ENCODE measurements at regions not wholly inside any gene's neighbourhood (a gene's known extent, or its start where the extent isn't known, plus 50 kb on each side); places are given as distances from the start of the nearest gene placed in this dataset.

- no peak overlapping the region for H3K4me3 ChIP-seq
- DNase-seq: no peak
- in situ Hi-C loops (cut with MboI; ENCODE audit: low pct_ligation_motif_present in 1 of 4, low pct_unique_long_range_greater_than_20kb in 1 of 4, low sequenced_read_pairs in 3 of 4) (no loop called here), intact Hi-C loops (cut with DNase I; ENCODE audit: low total_unique reads) (no loop called here)
- H3K27ac ChIP-seq: no peak overlapping the region
- TF ChIP-seq CTCF (IDR thresholded peaks at IDR 0.05) (no peak), EP300 (IDR thresholded peaks at IDR 0.05; ENCODE audit: low read depth) (no peak)
- H3K36me3 ChIP-seq: no peaks in the 10 kb centered on the region
- H3K9me3 ChIP-seq: no peaks in the 10 kb centered on the region
- no peaks in the 10 kb centered on the region for H3K27me3 ChIP-seq
- H3K4me1 ChIP-seq: no peaks in the 10 kb centered on the region
- 86 to 89% methylated on average over 1 of the region's 1 CpG for WGBS, 2 donors (ENCODE audit: low coverage in 1 of 2)
These were observed 248.4 kb upstream of the LMCD1 start for GRCh38 chr3:8253201-8253600.

GRCh38 chr3:8254489-8254888 is 247.1 kb upstream of the LMCD1 start:
- intact Hi-C loops (cut with DNase I; ENCODE audit: low total_unique reads): no loop called here

GRCh38 chr3:8255725-8256124 is 245.9 kb upstream of the LMCD1 start:
- TF ChIP-seq POLR2AphosphoS5 (IDR thresholded peaks at IDR 0.05) (no peak), POLR2A (IDR thresholded peaks at IDR 0.05) (no peak), EP300 (IDR thresholded peaks at IDR 0.05; ENCODE audit: low read depth) (no peak), CTCF (IDR thresholded peaks at IDR 0.05) (no peak)
- 66 to 80% methylated on average over 2 of the region's 2 CpGs for WGBS, 2 donors (ENCODE audit: low coverage in 1 of 2)
- Histone ChIP-seq H3K4me3 (no peak overlapping the region), H3K9me3 (no peaks in the 10 kb centered on the region), H3K4me1 (no peaks in the 10 kb centered on the region), H3K27ac (no peak overlapping the region), H3K36me3 (no peaks in the 10 kb centered on the region), H3K27me3 (no peaks in the 10 kb centered on the region)
- in situ Hi-C loops (cut with MboI; ENCODE audit: low pct_ligation_motif_present in 1 of 4, low pct_unique_long_range_greater_than_20kb in 1 of 4, low sequenced_read_pairs in 3 of 4): no loop called here
- intact Hi-C loops (cut with DNase I; ENCODE audit: low total_unique reads): no loop called here
- no peak for DNase-seq

More at GRCh38 chr3:8254489-8254888, 247.1 kb upstream of the LMCD1 start:
- no peaks in the 10 kb centered on the region for H3K9me3 ChIP-seq
- H3K4me3 ChIP-seq: no peak overlapping the region
- 76 to 100% methylated on average over 1 to 2 of the region's 2 CpGs for WGBS, 2 donors (ENCODE audit: low coverage in 1 of 2)
- no peaks in the 10 kb centered on the region for H3K36me3 ChIP-seq
- in situ Hi-C loops (cut with MboI; ENCODE audit: low pct_ligation_motif_present in 1 of 4, low pct_unique_long_range_greater_than_20kb in 1 of 4, low sequenced_read_pairs in 3 of 4): no loop called here
- no peaks in the 10 kb centered on the region for H3K4me1 ChIP-seq
- no peak for DNase-seq
- H3K27me3 ChIP-seq: no peaks in the 10 kb centered on the region
- no peak overlapping the region for H3K27ac ChIP-seq
- no peak for TF ChIP-seq CTCF (IDR thresholded peaks at IDR 0.05)
- no peak for TF ChIP-seq POLR2A (IDR thresholded peaks at IDR 0.05)
- no peak for TF ChIP-seq POLR2AphosphoS5 (IDR thresholded peaks at IDR 0.05)
- TF ChIP-seq EP300 (IDR thresholded peaks at IDR 0.05; ENCODE audit: low read depth): no peak

GRCh38 chr3:8256441-8257071 is 245.1 kb upstream of the LMCD1 start:
- intact Hi-C loops (cut with DNase I; ENCODE audit: low total_unique reads): no loop called here
- WGBS, 2 donors (ENCODE audit: low coverage in 1 of 2): 73 to 79% methylated on average over 2 to 3 of the region's 3 CpGs
- TF ChIP-seq CTCF (IDR thresholded peaks at IDR 0.05) (no peak), POLR2AphosphoS5 (IDR thresholded peaks at IDR 0.05) (no peak), EP300 (IDR thresholded peaks at IDR 0.05; ENCODE audit: low read depth) (no peak), POLR2A (IDR thresholded peaks at IDR 0.05) (no peak)
- Histone ChIP-seq H3K9me3 (peaks cover 0 to 7% of the 10 kb centered on the region in 2 donors), H3K36me3 (no peaks in the 10 kb centered on the region), H3K4me3 (no peak overlapping the region), H3K27me3 (no peaks in the 10 kb centered on the region), H3K27ac (no peak overlapping the region), H3K4me1 (no peaks in the 10 kb centered on the region)
- no peak for DNase-seq
- in situ Hi-C loops (cut with MboI; ENCODE audit: low pct_ligation_motif_present in 1 of 4, low pct_unique_long_range_greater_than_20kb in 1 of 4, low sequenced_read_pairs in 3 of 4): no loop called here
